HUES64 (cell line): ENCODE measurements at regions not wholly inside any gene's neighbourhood (a gene's known extent, or its start where the extent isn't known, plus 50 kb on each side); places are given as distances from the start of the nearest gene placed in this dataset.

ENCODE experiments used
- H3K27ac ChIP-seq: 2 replicates; pipeline ENCODE4 v1.7.0; 2013; ENCODE audit warnings: low read depth, low read length, inconsistent platforms
- H3K27me3 ChIP-seq: 2 replicates; pipeline ENCODE4 v1.6.1; 2013; ENCODE audit warnings: mild to moderate bottlenecking, low read length; ENCODE audit not compliant: insufficient read depth
- H3K36me3 ChIP-seq: 2 replicates; pipeline ENCODE4 v1.6.1; 2013; ENCODE audit warnings: mild to moderate bottlenecking, low read length; ENCODE audit not compliant: insufficient read depth
- H3K4me1 ChIP-seq: 2 replicates; pipeline ENCODE4 v1.6.1; 2013; ENCODE audit warnings: mild to moderate bottlenecking, low read length, moderate library complexity; ENCODE audit not compliant: insufficient read depth
- H3K4me3 ChIP-seq: 2 replicates; pipeline ENCODE4 v1.5.1; 2013; ENCODE audit warnings: mild to moderate bottlenecking, low read length, moderate library complexity
- H3K9ac ChIP-seq: 2 replicates; pipeline ENCODE4 v1.6.1; 2013; ENCODE audit warnings: mild to moderate bottlenecking, low read depth, low read length
- H3K9me3 ChIP-seq: 2 replicates; pipeline ENCODE4 v1.6.1; 2013; ENCODE audit warnings: low read depth, low read length; ENCODE audit not compliant: insufficient read depth
- WGBS: fragments of 150-250, 120-280 bp; methylation state at CpG from one replicate; pipeline ENCODE4 v1.1.7; 2013; ENCODE audit warnings: missing lambda C conversion rate; 5-methylcytosine and 5-hydroxymethylcytosine counted together

DNA sequence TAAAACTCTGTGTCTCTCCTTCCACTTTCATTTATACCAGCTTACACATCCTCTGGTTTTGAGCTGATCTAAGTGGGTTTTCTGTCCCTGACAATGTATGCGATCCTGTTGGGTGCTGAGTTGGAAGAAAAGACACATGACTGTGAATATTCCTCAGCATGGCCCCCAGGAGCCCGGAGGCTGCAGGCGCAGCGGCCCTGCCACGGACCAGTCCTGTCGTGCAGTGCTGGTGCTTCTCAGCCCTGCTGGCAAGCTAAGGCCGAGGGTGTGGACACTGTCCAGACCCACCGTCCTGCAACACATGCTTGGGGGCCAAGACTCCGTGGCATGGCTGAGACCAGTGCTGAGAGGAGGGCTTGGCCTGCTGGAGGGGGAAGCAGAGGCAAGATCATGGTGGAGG lies 328.9 kb upstream of the IRX2 start:
- Histone ChIP-seq H3K27ac (no peak overlapping the region), H3K4me3 (no peak overlapping the region), H3K4me1 (no peaks in the 10 kb centered on the region), H3K9ac (no peak overlapping the region), H3K27me3 (no peaks in the 10 kb centered on the region), H3K36me3 (no peaks in the 10 kb centered on the region), H3K9me3 (no peaks in the 10 kb centered on the region)
- 84% methylated on average over 9 of the region's 9 CpGs for WGBS

DNA sequence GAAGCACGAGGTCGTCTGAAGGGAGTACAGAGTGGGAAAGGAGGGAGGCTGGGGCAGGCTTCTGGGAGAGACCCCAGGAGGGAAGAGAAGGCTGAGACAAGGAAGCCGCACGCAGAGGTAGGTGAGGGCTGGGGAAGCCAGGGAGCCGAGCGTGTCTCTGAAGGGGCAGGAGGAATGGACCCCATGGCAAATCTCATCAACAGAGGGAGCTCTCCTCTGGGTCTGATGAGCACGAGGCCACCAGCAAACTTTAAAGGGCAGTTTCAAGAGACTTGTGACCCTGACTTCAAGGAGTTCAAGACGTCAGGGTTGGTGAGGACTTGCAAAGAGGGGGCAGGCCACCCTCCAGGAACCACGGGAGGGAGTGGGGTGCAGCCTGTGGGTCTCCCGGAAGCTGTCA lies 326.2 kb upstream of the IRX2 start:
- Histone ChIP-seq H3K27me3 (no peaks in the 10 kb centered on the region), H3K4me3 (no peak overlapping the region), H3K9ac (no peak overlapping the region), H3K36me3 (no peaks in the 10 kb centered on the region), H3K9me3 (no peaks in the 10 kb centered on the region), H3K27ac (no peak overlapping the region), H3K4me1 (no peaks in the 10 kb centered on the region)
- 86% methylated on average over 10 of the region's 10 CpGs for WGBS

GRCh38 chr5:3075309-3075708 lies 323.8 kb upstream of the IRX2 start:
- no peak overlapping the region for H3K27ac ChIP-seq
- H3K9ac ChIP-seq: no peak overlapping the region
- no peaks in the 10 kb centered on the region for H3K27me3 ChIP-seq
- H3K36me3 ChIP-seq: no peaks in the 10 kb centered on the region
- H3K4me1 ChIP-seq: no peaks in the 10 kb centered on the region
- H3K4me3 ChIP-seq: no peak overlapping the region
- 64% methylated on average over 2 of the region's 2 CpGs for WGBS
- H3K9me3 ChIP-seq: 0 out of 2 replicates have a peak, but pooled peaks cover 3% of the 10 kb centered on the region

GRCh38 chr5:3068401-3068800 lies 316.9 kb upstream of the IRX2 start:
- H3K4me1 ChIP-seq: no peaks in the 10 kb centered on the region
- WGBS: 74% methylated on average over 5 of the region's 5 CpGs
- H3K27me3 ChIP-seq: no peaks in the 10 kb centered on the region

GRCh38 chr5:3060283-3060682 lies 308.8 kb upstream of the IRX2 start:
- Histone ChIP-seq H3K9me3 (no peaks in the 10 kb centered on the region), H3K27ac (no peak overlapping the region), H3K4me1 (no peaks in the 10 kb centered on the region), H3K36me3 (no peaks in the 10 kb centered on the region), H3K9ac (no peak overlapping the region), H3K4me3 (no peak overlapping the region), H3K27me3 (no peaks in the 10 kb centered on the region)
- WGBS: 50% methylated on average over 1 of the region's 2 CpGs

More at GRCh38 chr5:3068401-3068800, 316.9 kb upstream of the IRX2 start:
- Histone ChIP-seq H3K9me3 (0 out of 2 replicates have a peak, but pooled peaks cover 3% of the 10 kb centered on the region), H3K4me3 (no peak overlapping the region), H3K9ac (no peak overlapping the region), H3K27ac (no peak overlapping the region), H3K36me3 (no peaks in the 10 kb centered on the region)

GRCh38 chr5:3059488-3059887 lies 308.0 kb upstream of the IRX2 start:
- Histone ChIP-seq H3K9me3 (no peaks in the 10 kb centered on the region), H3K27ac (no peak overlapping the region), H3K4me3 (no peak overlapping the region), H3K4me1 (no peaks in the 10 kb centered on the region), H3K27me3 (no peaks in the 10 kb centered on the region), H3K9ac (no peak overlapping the region), H3K36me3 (no peaks in the 10 kb centered on the region)
- 90% methylated on average over 9 of the region's 9 CpGs for WGBS

GRCh38 chr5:3058942-3059341 lies 307.5 kb upstream of the IRX2 start:
- Histone ChIP-seq H3K4me1 (no peaks in the 10 kb centered on the region), H3K27me3 (no peaks in the 10 kb centered on the region), H3K27ac (no peak overlapping the region), H3K4me3 (no peak overlapping the region), H3K9ac (no peak overlapping the region), H3K9me3 (no peaks in the 10 kb centered on the region), H3K36me3 (no peaks in the 10 kb centered on the region)
- 83% methylated on average over 17 of the region's 17 CpGs for WGBS

GRCh38 chr5:3056866-3057265 lies 305.4 kb upstream of the IRX2 start:
- Histone ChIP-seq H3K9me3 (no peaks in the 10 kb centered on the region), H3K27me3 (no peaks in the 10 kb centered on the region)
- 92% methylated on average over 10 of the region's 10 CpGs for WGBS

GRCh38 chr5:3051400-3051799 lies 299.9 kb upstream of the IRX2 start:
- Histone ChIP-seq H3K9me3 (no peaks in the 10 kb centered on the region), H3K36me3 (no peaks in the 10 kb centered on the region), H3K27me3 (no peaks in the 10 kb centered on the region), H3K4me3 (no peak overlapping the region), H3K27ac (no peak overlapping the region), H3K4me1 (no peaks in the 10 kb centered on the region), H3K9ac (no peak overlapping the region)
- WGBS: 94% methylated on average over 16 of the region's 16 CpGs

More at GRCh38 chr5:3056866-3057265, 305.4 kb upstream of the IRX2 start:
- Histone ChIP-seq H3K4me3 (no peak overlapping the region), H3K9ac (no peak overlapping the region), H3K4me1 (no peaks in the 10 kb centered on the region), H3K27ac (no peak overlapping the region), H3K36me3 (no peaks in the 10 kb centered on the region)

DNA sequence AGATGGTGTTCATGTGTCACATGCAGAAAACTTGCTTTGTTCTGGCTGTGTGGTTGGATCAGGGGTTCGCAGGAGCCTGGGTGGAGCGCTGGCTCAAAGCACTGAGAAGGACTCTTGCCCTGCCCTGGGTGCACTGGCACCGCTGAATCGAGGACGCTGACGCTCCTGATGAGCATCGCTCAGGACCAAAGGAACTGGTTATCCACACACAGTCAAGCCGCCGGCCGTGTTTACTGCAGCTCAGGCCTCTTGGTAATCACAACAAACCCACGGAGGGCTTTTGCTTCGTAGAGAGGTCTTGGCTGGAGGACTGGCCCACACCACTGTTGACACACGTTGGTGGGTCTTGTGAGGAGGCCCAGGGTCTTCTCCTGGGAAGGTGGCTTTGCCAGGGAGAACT lies 299.4 kb upstream of the IRX2 start:
- H3K9ac ChIP-seq: no peak overlapping the region
- H3K4me1 ChIP-seq: no peaks in the 10 kb centered on the region
- H3K9me3 ChIP-seq: no peaks in the 10 kb centered on the region
- no peak overlapping the region for H3K27ac ChIP-seq
- no peak overlapping the region for H3K4me3 ChIP-seq
- no peaks in the 10 kb centered on the region for H3K27me3 ChIP-seq
- no peaks in the 10 kb centered on the region for H3K36me3 ChIP-seq
- 95% methylated on average over 13 of the region's 13 CpGs for WGBS

DNA sequence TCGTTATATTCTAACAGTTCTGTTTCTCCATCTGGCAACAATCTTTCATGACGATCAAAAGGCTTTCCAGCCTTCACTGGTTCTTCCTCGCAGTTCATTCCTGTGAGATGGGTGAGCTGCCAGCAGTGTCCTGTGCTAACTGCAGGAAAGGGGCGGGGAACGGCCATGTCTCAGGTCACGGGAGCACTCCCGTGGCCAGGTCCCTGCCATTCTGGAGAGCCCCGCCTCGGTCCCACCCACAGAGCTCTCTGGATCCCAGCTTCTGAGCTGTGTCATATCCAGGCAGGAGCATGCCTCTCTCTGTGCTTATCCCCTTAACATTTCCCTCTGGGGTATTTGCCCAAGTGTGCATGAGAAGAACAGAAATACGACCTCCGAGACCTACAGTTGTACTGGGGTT lies 297.8 kb upstream of the IRX2 start:
- Histone ChIP-seq H3K4me3 (no peak overlapping the region), H3K27me3 (no peaks in the 10 kb centered on the region), H3K9me3 (no peaks in the 10 kb centered on the region), H3K27ac (no peak overlapping the region), H3K9ac (no peak overlapping the region), H3K36me3 (no peaks in the 10 kb centered on the region), H3K4me1 (no peaks in the 10 kb centered on the region)
- WGBS: 92% methylated on average over 11 of the region's 11 CpGs

GRCh38 chr5:3047212-3047774 lies 295.8 kb upstream of the IRX2 start:
- Histone ChIP-seq H3K4me1 (no peaks in the 10 kb centered on the region), H3K9me3 (no peaks in the 10 kb centered on the region), H3K36me3 (no peaks in the 10 kb centered on the region), H3K27ac (no peak overlapping the region), H3K4me3 (no peak overlapping the region), H3K9ac (no peak overlapping the region), H3K27me3 (no peaks in the 10 kb centered on the region)
- WGBS: 93% methylated on average over 8 of the region's 8 CpGs
